ENCODE measurements at regions not wholly inside any gene's neighbourhood (a gene's known extent, or its start where the extent isn't known, plus 50 kb on each side); places are given as distances from the start of the nearest gene placed in this dataset.

- TF ChIP-seq CTCF (IDR thresholded peaks at IDR 0.05) (peak; percentile 38), REST (IDR thresholded peaks at IDR 0.05; ENCODE audit: insufficient read depth in 1 of 2, low read depth in 2 of 2, low read length in 1 of 2) (no peak), TCF7L2 (IDR thresholded peaks at IDR 0.05; ENCODE audit: low read depth, low read length) (no peak)
Measured at GRCh38 chr10:88117869-88118632, 254.6 kb downstream of the PTEN start.

All from Panc1 (cell line).